HepG2 (cell line): ENCODE measurements at regions not wholly inside any gene's neighbourhood (a gene's known extent, or its start where the extent isn't known, plus 50 kb on each side); places are given as distances from the start of the nearest gene placed in this dataset.
A peak's percentile ranks its signal among the peaks of the same experiment; 100 is the strongest.
"Not testable (repeated sequence)": the region's sequence is repeated elsewhere in the genome, so short reads cannot be mapped to it uniquely, and the experiment has no call there.

ENCODE experiments used
- ATAC-seq: fragments of 200-7000 bp; cut with Tn5 transposase; 3 replicates; pipeline ENCODE4 v1.9.1; 2020; ENCODE audit warnings: mild to moderate bottlenecking, moderate library complexity
- BruUV-seq: library from RNA; stranded (reverse); fragments of 400-500 nt; replicated peaks from 2 replicates; lab custom pipeline; 2021; lab: Mats Ljungman, UMichigan
- CTCF ChIA-PET: fragments of 300-600 bp; formaldehyde crosslinking; extraction: SDS; loops from one replicate; lab custom pipeline; 2021; ENCODE audit warnings: low total read pairs, inconsistent platforms, low intra/inter-chr PET ratio; lab: Yijun Ruan, JAX
- POLR2A ChIA-PET: fragments of 350-600 bp; sonication (Branson Sonifier 250); formaldehyde crosslinking; loops from one replicate; lab custom pipeline; 2020; ENCODE audit warnings: antibody characterized with exemption, inconsistent platforms; lab: Yijun Ruan, JAX
- DNase-seq: peaks from one replicate; pipeline ENCODE4 v3.0.0-alpha.2; 2015; ENCODE audit warnings: low spot score
- FAIRE-seq: peaks from 3 replicates; lab custom pipeline; 2011; peaks lifted over from hg19 to GRCh38; lab: Jason Lieb, UNC
- H2AFZ ChIP-seq: one replicate; pipeline ENCODE4 v1.6.1; 2011; ENCODE audit warnings: low read length, inconsistent platforms
- H3K27ac ChIP-seq: fragments of 300-600 bp; 3 replicates; pipeline ENCODE4 v1.8.0; 2011; ENCODE audit warnings: mixed run types, mild to moderate bottlenecking, mixed read lengths, low read length, inconsistent platforms; ENCODE audit not compliant: insufficient read depth; ENCODE audit errors: extremely low read length
- H3K27me3 ChIP-seq, 2 experiments: fragments of 200-600 bp in 1 of 2; 2 replicates in 1 of 2; 3 replicates in 1 of 2; pipeline versions ENCODE4 v1.6.0 to v1.8.0; 2011; ENCODE audit warnings: low read length in 2 of 2, mild to moderate bottlenecking in 2 of 2, moderate library complexity in 2 of 2, inconsistent platforms in 1 of 2; ENCODE audit not compliant: insufficient read depth in 2 of 2, control insufficient read depth in 1 of 2
- H3K36me3 ChIP-seq, 2 experiments: fragments of 200-600 bp in 1 of 2; replicated peaks in 1 of 2; 2 replicates in 1 of 2; 3 replicates in 1 of 2; pipeline versions ENCODE4 v1.5.1 to v1.8.0; 2011; ENCODE audit warnings: low read length in 2 of 2, inconsistent platforms in 1 of 2; ENCODE audit not compliant: insufficient read depth in 2 of 2, control insufficient read depth in 1 of 2
- H3K4me1 ChIP-seq: 2 replicates; pipeline ENCODE4 v1.5.1; 2012; ENCODE audit warnings: low read length, inconsistent platforms; ENCODE audit not compliant: insufficient read depth
- H3K4me2 ChIP-seq: 2 replicates; pipeline ENCODE4 v1.6.0; 2011; ENCODE audit warnings: low read depth, low read length, inconsistent platforms
- H3K4me3 ChIP-seq, 3 experiments: fragments of 200-600 bp in 1 of 3; sonication (generic), shearing (Covaris generic) in 1 of 3; replicated peaks in 1 of 3; 2 replicates each; pipeline ENCODE4 v1.5.1; 2011 to 2016; ENCODE audit warnings: low read length in 3 of 3, inconsistent platforms in 2 of 3, low read depth in 2 of 3, mild to moderate bottlenecking in 2 of 3, control low read depth in 1 of 3, mixed read lengths in 1 of 3; ENCODE audit not compliant: insufficient read depth in 1 of 3
- H3K79me2 ChIP-seq: one replicate; pipeline ENCODE4 v1.6.1; 2011; ENCODE audit warnings: low read length, inconsistent platforms; ENCODE audit not compliant: insufficient read depth
- H3K9ac ChIP-seq: 2 replicates; pipeline ENCODE4 v1.6.0; 2011; ENCODE audit warnings: mild to moderate bottlenecking, low read depth, low read length, inconsistent platforms; ENCODE audit not compliant: insufficient read depth
- H3K9me3 ChIP-seq: 2 replicates; pipeline ENCODE4 v1.5.1; 2012; ENCODE audit warnings: mild to moderate bottlenecking, low read length
- H4K20me1 ChIP-seq: 2 replicates; pipeline ENCODE4 v1.6.0; 2011; ENCODE audit warnings: inconsistent platforms, mild to moderate bottlenecking, low read length, moderate library complexity; ENCODE audit not compliant: insufficient read depth
- FOSL2 ChIP-seq: sonication (generic); formaldehyde crosslinking; IDR thresholded peaks from 2 replicates; pipeline ENCODE4 v1.4.0; 2020; ENCODE audit warnings: missing genetic modification reagents
- POLR2A ChIP-seq, 2 experiments: IDR thresholded peaks; 2 replicates each; pipeline ENCODE4 v1.6.1; 2011; ENCODE audit warnings: low read depth in 2 of 2, low read length in 2 of 2, mild to moderate bottlenecking in 1 of 2, moderate library complexity in 1 of 2; ENCODE audit not compliant: insufficient read depth in 1 of 2
- POLR2G ChIP-seq: fragments of 200-400 bp; formaldehyde crosslinking; IDR thresholded peaks from 2 replicates; pipeline ENCODE4 v1.6.1; 2018; ENCODE audit warnings: mild to moderate bottlenecking, low read depth, low read length, moderate library complexity
- SAP130 ChIP-seq: IDR thresholded peaks from 2 replicates; pipeline ENCODE4 v1.6.1; 2016; ENCODE audit warnings: low read depth
- ZFX ChIP-seq: sonication (generic); formaldehyde crosslinking; IDR thresholded peaks from 2 replicates; pipeline ENCODE4 v1.4.0; 2020; ENCODE audit warnings: mild to moderate bottlenecking, low read depth, missing genetic modification reagents, moderate library complexity
- WGBS: methylation state at CpG from one replicate; pipeline ENCODE4 v1.1.6; 2017; ENCODE audit warnings: low lambda C conversion rate; 5-methylcytosine and 5-hydroxymethylcytosine counted together
- in situ Hi-C: cut with HindIII; loops from 2 replicates; pipeline ENCODE4 v1.10.0; 2017; ENCODE audit warnings: low pct_unique_long_range_greater_than_20kb; ENCODE audit not compliant: extremely low pct_ligation_motif_present
- intact Hi-C: fragments of 100-400 bp; cut with micrococcal nuclease; formaldehyde crosslinking; loops from one replicate; pipeline ENCODE4 v1.10.0; 2022; ENCODE audit not compliant: unreplicated experiment

DNA sequence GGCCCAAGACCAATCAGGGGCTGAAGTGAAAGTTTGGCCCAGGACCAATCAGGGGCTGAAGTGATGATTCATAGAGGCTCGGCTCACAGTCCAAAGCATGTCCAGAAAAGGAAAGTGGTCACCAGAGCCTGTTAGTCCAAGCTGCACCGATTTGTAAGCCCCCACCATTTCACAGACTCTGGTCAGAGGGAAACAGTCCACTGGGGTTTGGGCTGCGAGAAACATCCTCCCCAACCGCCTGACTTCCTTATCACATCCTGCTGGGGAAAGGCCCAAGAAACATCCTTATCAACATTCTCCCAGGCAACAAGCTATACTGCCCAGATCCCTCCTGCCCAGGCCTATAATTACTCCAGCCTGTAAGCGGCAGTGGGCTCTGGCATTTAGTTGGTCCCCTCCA lies 388.1 kb downstream of the CNTNAP3B start:
- intact Hi-C loops, CTCF ChIA-PET, DNase-seq: not testable (repeated sequence)
- TF ChIP-seq POLR2A (IDR thresholded peaks at IDR 0.05; ENCODE audit: insufficient read depth in 1 of 2, low read depth in 2 of 2, low read length in 2 of 2) (0 out of 4 replicates have a peak, but pooled peaks of 1 of the 2 experiments have one; percentile 24), FOSL2 (CRISPR knock-in tag) (peak; percentile 44; the same call in 1 of the 2 replicates), POLR2G (0 out of 2 replicates have a peak, but pooled peaks have one; percentile 29), SAP130 (CRISPR knock-in tag) (0 out of 2 replicates have a peak, but pooled peaks have one; percentile 12), ZFX (0 out of 2 replicates have a peak, but pooled peaks have one; percentile 19)
- TF ChIP-seq, all 625 proteins: peak for 5; not testable (repeated sequence) for 620
- H3K27ac ChIP-seq, H3K27me3 ChIP-seq, H3K9me3 ChIP-seq, BruUV-seq, POLR2A ChIA-PET, H3K36me3 ChIP-seq, ATAC-seq, H3K9ac ChIP-seq, H3K79me2 ChIP-seq, in situ Hi-C loops, H2AFZ ChIP-seq, H3K4me1 ChIP-seq, FAIRE-seq, H4K20me1 ChIP-seq: not testable (repeated sequence)
- Histone ChIP-seq H3K4me3 (peak overlapping the region in 1 of 3 experiments; percentile 22; a peak in 2 of 6 replicates), H3K4me2 (peak overlapping the region; percentile 47; the same call in 1 of the 2 replicates)
- WGBS = 29% methylated on average over 3 of the region's 5 CpGs

DNA sequence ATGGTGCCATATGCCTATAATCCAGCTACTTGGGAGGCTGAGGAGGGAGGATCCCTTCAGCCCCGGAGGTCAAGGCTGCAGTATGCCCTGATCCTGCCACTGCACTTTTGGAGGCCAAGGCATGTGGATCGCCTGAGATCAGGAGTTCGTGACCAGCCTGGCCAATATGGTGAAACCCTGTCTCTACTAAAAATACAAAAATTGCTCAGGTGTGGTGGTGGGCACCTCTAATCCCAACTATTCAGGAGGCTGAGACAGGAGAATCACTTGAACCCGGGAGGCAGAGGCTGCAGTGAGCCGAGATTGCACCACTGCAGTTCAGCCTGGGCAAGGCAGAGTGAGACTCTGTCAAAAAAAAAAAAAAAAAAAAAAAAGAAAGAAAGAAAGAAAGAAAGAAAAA lies 390.5 kb downstream of the CNTNAP3B start:
- H3K79me2 ChIP-seq, H3K9me3 ChIP-seq, H3K27me3 ChIP-seq, H2AFZ ChIP-seq, H3K4me1 ChIP-seq, H3K27ac ChIP-seq, BruUV-seq, CTCF ChIA-PET, H3K36me3 ChIP-seq, ATAC-seq, in situ Hi-C loops, FAIRE-seq, H3K4me3 ChIP-seq, H4K20me1 ChIP-seq, H3K4me2 ChIP-seq, DNase-seq, POLR2A ChIA-PET, H3K9ac ChIP-seq, intact Hi-C loops: not testable (repeated sequence)
- 61% methylated on average over 5 of the region's 5 CpGs for WGBS

DNA sequence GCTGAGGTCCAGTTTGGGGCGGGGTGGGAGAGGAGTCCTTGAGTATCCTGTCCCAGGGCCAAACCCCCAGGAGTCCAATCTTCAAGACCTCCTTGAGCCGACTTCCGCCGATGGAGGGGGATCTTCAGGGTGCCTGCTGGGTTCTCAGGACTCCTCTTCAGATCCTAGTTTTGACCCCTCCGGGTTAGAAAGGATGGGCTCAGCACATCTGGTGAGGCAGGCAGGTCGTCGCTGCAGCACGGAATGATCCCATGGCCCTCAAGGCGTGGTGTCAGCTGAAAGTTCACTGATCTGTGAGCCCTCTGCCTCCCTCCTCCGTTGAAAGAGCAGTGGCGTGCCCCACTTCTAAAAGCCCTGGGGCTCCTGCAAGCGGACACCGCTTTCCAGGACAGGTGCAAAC lies 430.0 kb downstream of the CNTNAP3B start:
- ATAC-seq, H3K9me3 ChIP-seq, intact Hi-C loops, in situ Hi-C loops, H3K27me3 ChIP-seq, H3K4me1 ChIP-seq, H2AFZ ChIP-seq, FAIRE-seq, H3K79me2 ChIP-seq, H3K36me3 ChIP-seq, DNase-seq, H3K4me2 ChIP-seq, H4K20me1 ChIP-seq, POLR2A ChIA-PET, H3K27ac ChIP-seq, BruUV-seq, H3K4me3 ChIP-seq, H3K9ac ChIP-seq, CTCF ChIA-PET: not testable (repeated sequence)
- WGBS = 75% methylated on average over 6 of the region's 13 CpGs

DNA sequence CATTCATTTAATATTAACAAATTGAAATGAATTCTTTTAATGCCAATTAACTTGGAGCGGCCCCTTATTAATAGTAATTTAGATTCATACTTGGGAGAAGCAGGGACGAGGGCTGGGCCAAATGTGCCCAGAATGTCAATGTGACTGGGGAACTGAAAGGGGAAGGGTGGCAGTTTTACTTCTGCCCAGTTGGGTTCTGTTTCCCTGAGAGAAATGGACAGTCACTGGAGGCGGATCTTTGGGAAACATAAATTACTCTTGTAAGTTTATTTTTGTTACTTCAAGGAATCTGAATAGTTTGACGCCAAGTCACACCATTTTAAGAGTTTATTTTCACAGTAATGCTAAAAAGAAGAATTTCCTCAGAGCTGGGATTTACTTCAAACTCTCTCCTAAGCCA lies 432.1 kb downstream of the CNTNAP3B start:
- H3K4me3 ChIP-seq, H3K27ac ChIP-seq, H2AFZ ChIP-seq, H3K9me3 ChIP-seq, intact Hi-C loops, FAIRE-seq, H3K9ac ChIP-seq, DNase-seq, ATAC-seq, BruUV-seq, H3K27me3 ChIP-seq, POLR2A ChIA-PET, H3K4me1 ChIP-seq, H3K36me3 ChIP-seq, H4K20me1 ChIP-seq, H3K4me2 ChIP-seq, CTCF ChIA-PET, H3K79me2 ChIP-seq, in situ Hi-C loops: not testable (repeated sequence)
- 65% methylated on average over 4 of the region's 4 CpGs for WGBS
